Left lung (tissue), 4 donors: ENCODE measurements at regions not wholly inside any gene's neighbourhood (a gene's known extent, or its start where the extent isn't known, plus 50 kb on each side); places are given as distances from the start of the nearest gene placed in this dataset.

Experiments used
- ATAC-seq: fragments of 200-7000 bp; cut with Tn5 transposase; one replicate; pipeline ENCODE4 v1.9.1; 2020; ENCODE audit warnings: moderate library complexity
- DNase-seq, 4 donors: peaks; one replicate each; pipeline ENCODE4 v3.0.0-alpha.2; 2013 to 2020
- H3K27ac ChIP-seq, 2 donors: fragments of 200-600 bp; sonication (generic) in 1 of 2; one replicate each; pipeline versions ENCODE4 v1.5.0 to v1.8.0; 2020 to 2021
- H3K27me3 ChIP-seq, 2 donors: fragments of 200-600 bp; sonication (generic) in 1 of 2; one replicate each; pipeline versions ENCODE4 v1.5.0 to v1.8.0; 2020 to 2021
- H3K36me3 ChIP-seq, 2 donors: fragments of 200-600 bp; sonication (generic) in 1 of 2; one replicate each; pipeline versions ENCODE4 v1.5.0 to v1.8.0; 2020 to 2021
- H3K4me1 ChIP-seq, 2 donors: fragments of 200-600 bp; one replicate each; pipeline ENCODE4 v1.8.0; 2021
- H3K4me3 ChIP-seq, 2 donors: fragments of 200-600 bp; sonication (generic) in 1 of 2; one replicate each; pipeline versions ENCODE4 v1.5.0 to v1.8.0; 2020 to 2021; ENCODE audit warnings: mild to moderate bottlenecking in 1 of 2
- H3K9me3 ChIP-seq, 2 donors: fragments of 200-600 bp; sonication (generic) in 1 of 2; one replicate each; pipeline versions ENCODE4 v1.5.0 to v1.8.0; 2020 to 2021
- intact Hi-C, 2 donors: fragments of 100-400 bp; cut with DNase I; formaldehyde crosslinking; loops; one replicate each; pipeline versions ENCODE4 v1.11.2 to v1.14.2; 2022
- TF ChIP-seq, protein P1 (sequence below), 2 donors: fragments of 200-600 bp; sonication (generic) in 1 of 2; IDR thresholded peaks; one replicate each; pipeline versions ENCODE4 v1.5.0 to v1.8.0; 2021; ENCODE audit warnings: antibody characterized with exemption in 2 of 2
- donor health status: DM: no; HTN: yes; CAD: no.
- donor health status: DM: no; HTN: no; CAD: no.

DNA sequence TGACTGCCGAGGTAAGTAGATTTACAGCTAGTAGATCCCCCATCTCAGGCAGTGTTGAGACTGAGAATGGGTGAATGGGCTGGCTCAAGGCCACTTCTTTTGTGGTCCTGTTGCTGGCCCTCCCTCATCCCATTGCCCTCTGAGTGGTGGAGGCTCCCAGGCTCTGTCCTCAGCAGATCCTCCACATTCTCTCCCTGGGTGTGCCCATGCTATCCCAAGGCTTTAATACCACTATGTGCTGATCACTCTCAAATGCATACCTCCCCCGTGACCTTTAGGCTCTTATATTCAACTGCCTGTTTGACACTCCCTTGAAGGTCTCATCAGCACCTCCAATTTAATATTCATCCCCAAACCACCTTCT is 271.8 kb downstream of the GLI2 start:
- intact Hi-C loops = no loop called here

DNA sequence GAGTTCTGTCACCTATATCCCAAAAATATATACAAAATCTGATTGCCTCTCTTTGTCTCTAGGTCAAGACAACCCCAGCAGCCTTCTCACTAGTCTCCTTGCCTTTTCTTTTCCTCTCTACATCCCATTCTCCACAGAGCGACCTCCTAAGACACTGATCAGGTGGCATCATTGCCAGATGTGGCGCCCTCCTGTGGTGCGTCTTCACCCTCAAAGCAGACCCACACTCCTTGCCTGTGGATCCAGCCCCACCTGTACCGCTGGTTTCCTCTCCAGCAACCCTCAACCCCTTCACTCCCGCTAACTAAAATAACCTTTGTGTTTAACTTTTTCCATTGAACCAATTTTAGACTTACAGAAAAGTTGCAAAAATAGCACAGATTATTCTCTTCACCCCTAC is 273.3 kb downstream of the GLI2 start:
- no peak overlapping the region for H3K27ac ChIP-seq
- peaks cover 0 to 6% of the 10 kb centered on the region in 2 donors for H3K27me3 ChIP-seq
- no peaks in the 10 kb centered on the region for H3K4me1 ChIP-seq
- H3K4me3 ChIP-seq = no peak overlapping the region
- H3K9me3 ChIP-seq = peaks cover 0 to 2% of the 10 kb centered on the region in 2 donors
- TF ChIP-seq, protein P1, sequence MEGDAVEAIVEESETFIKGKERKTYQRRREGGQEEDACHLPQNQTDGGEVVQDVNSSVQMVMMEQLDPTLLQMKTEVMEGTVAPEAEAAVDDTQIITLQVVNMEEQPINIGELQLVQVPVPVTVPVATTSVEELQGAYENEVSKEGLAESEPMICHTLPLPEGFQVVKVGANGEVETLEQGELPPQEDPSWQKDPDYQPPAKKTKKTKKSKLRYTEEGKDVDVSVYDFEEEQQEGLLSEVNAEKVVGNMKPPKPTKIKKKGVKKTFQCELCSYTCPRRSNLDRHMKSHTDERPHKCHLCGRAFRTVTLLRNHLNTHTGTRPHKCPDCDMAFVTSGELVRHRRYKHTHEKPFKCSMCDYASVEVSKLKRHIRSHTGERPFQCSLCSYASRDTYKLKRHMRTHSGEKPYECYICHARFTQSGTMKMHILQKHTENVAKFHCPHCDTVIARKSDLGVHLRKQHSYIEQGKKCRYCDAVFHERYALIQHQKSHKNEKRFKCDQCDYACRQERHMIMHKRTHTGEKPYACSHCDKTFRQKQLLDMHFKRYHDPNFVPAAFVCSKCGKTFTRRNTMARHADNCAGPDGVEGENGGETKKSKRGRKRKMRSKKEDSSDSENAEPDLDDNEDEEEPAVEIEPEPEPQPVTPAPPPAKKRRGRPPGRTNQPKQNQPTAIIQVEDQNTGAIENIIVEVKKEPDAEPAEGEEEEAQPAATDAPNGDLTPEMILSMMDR (IDR thresholded peaks at IDR 0.05) = no peak
- H3K36me3 ChIP-seq = no peaks in the 10 kb centered on the region
- DNase-seq (no peak), ATAC-seq (no peak)
- intact Hi-C loops = no loop called here

More for the DNA sequence above, 271.8 kb downstream of the GLI2 start:
- ATAC-seq (no peak), DNase-seq (no peak)
- peaks cover 0 to 6% of the 10 kb centered on the region in 2 donors for H3K27me3 ChIP-seq
- no peak overlapping the region for H3K4me3 ChIP-seq
- H3K9me3 ChIP-seq = peaks cover 0 to 2% of the 10 kb centered on the region in 2 donors
- H3K27ac ChIP-seq = no peak overlapping the region
- H3K4me1 ChIP-seq = no peaks in the 10 kb centered on the region
- TF ChIP-seq, protein P1 (IDR thresholded peaks at IDR 0.05) = no peak
- H3K36me3 ChIP-seq = no peaks in the 10 kb centered on the region

DNA sequence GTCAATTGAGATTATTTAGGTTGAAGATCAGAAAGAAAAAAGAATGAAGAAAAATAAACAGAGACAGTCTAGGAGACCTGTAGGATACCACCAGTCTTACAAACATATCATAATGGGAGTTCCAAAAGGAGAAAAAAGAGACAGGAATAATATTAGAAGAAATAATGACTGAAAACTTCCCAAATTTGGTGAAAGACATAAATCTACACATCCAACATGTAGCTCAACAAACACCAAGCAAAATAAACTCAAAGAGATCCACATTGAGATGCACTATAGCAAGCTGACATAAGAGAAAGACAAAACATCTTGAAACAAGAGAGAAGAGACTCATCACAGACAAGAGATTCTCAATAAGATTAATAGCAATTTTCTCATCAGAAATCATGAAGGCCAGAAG is 274.0 kb downstream of the TFCP2L1 start:
- TF ChIP-seq, protein P1 (IDR thresholded peaks at IDR 0.05) = no peak
- intact Hi-C loops = no loop called here
- ATAC-seq = no peak

DNA sequence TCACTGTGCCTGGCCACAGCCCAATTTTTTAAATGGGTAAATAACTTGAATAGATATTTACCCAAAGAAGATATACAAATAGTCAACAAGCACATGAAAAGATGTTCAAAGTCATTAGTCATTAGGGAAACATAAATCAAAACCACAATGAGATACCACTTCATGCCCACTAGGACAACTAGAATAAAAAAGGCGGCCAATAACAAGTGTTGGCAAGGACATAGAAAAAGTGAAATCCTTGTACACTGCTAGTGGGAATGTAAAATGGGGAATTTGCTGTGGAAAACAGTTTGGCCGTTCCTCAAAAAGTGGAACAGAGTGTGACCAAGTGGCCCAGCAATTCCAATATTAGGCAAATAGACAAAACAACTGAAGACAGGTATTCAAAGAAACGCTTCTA is 270.1 kb downstream of the TFCP2L1 start:
- intact Hi-C loops = no loop called here
- no peak for DNase-seq

More for the DNA sequence above, 274.0 kb downstream of the TFCP2L1 start:
- Histone ChIP-seq H3K27ac (no peak overlapping the region), H3K4me3 (no peak overlapping the region), H3K9me3 (peaks cover 0 to 2% of the 10 kb centered on the region in 2 donors), H3K4me1 (no peaks in the 10 kb centered on the region), H3K27me3 (peaks cover 0 to 2% of the 10 kb centered on the region in 2 donors), H3K36me3 (no peaks in the 10 kb centered on the region)
- no peak for DNase-seq

DNA sequence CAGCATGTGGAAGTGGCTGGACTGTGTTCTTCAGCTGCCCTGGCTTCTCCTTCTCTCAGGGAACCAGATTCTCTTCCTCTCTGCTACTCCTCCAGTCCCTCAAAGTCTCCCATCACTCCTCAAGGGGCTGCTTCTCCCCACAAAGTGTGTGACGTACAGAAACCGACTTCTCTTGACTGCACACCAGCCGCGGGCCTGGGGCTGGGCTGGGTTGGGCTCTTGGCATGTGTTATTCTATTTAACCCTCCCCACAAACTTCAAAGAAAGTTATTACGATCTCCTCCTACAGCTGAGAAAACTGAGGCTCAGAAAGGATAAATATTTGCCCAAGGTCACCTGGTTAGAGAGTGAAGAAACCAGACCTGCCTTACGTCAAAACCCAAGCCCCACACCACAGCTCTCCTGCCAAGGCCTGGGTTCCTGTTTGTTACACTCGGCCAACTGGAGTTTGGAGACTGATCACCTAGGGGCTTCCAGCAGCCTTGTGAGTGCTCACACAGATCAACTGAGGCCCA is 269.0 kb downstream of the TFCP2L1 start:
- H3K9me3 ChIP-seq = no peaks in the 10 kb centered on the region
- no peak overlapping the region for H3K4me3 ChIP-seq
- peak; percentile 33 for ATAC-seq
- H3K36me3 ChIP-seq = no peaks in the 10 kb centered on the region
- intact Hi-C loops = no loop called here
- H3K27me3 ChIP-seq = peaks cover 0 to 26% of the 10 kb centered on the region in 2 donors
- H3K27ac ChIP-seq = no peak overlapping the region
- peak in 1 of 4 donors; percentile 30 for DNase-seq
- peaks cover 0 to 7% of the 10 kb centered on the region in 2 donors for H3K4me1 ChIP-seq
- TF ChIP-seq, protein P1 (IDR thresholded peaks at IDR 0.05) = no peak

More for the DNA sequence above, 270.1 kb downstream of the TFCP2L1 start:
- TF ChIP-seq, protein P1 (IDR thresholded peaks at IDR 0.05) = no peak
- ATAC-seq = no peak
- H3K27ac ChIP-seq = no peak overlapping the region
- H3K4me1 ChIP-seq = peaks cover 0 to 7% of the 10 kb centered on the region in 2 donors
- peaks cover 0 to 22% of the 10 kb centered on the region in 2 donors for H3K27me3 ChIP-seq
- H3K9me3 ChIP-seq = peaks cover 0 to 2% of the 10 kb centered on the region in 2 donors
- H3K36me3 ChIP-seq = no peaks in the 10 kb centered on the region
- no peak overlapping the region for H3K4me3 ChIP-seq
